GM19324 (cell line): ENCODE measurements at regions not wholly inside any gene's neighbourhood (a gene's known extent, or its start where the extent isn't known, plus 50 kb on each side); places are given as distances from the start of the nearest gene placed in this dataset.
"Not testable (repeated sequence)": the region's sequence is repeated elsewhere in the genome, so short reads cannot be mapped to it uniquely, and the experiment has no call there.

Experiments
- ATAC-seq: cut with Tn5 transposase; IDR thresholded peaks from one replicate; pipeline ENCODE4 v1.9.1; 2021; ENCODE audit warnings: mild to moderate bottlenecking, moderate library complexity; ENCODE audit not compliant: unreplicated experiment, low FRiP score

- ATAC-seq = no peak
Observed at GRCh38 chr7:93750986-93751385, 139.6 kb downstream of the TFPI2 start.

DNA sequence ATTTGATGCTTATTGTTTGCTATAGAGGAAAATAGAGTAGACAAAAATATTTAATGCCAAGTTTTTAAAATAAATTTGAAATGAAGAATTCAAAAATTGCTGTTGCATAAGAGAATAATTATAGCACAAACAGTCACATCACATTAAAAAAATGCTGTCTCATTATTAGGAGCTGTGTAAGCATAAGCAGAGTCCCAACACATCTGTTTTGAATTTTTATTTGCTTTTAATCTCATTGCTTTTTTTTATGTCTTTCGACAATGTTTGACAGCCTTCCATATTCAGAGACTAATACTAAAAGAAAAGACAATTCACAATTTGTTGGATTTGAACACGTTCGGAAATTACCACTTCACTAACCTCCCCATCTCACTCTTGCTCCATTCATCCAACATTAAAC is 143.5 kb downstream of the TFPI2 start:
- ATAC-seq = no peak

DNA sequence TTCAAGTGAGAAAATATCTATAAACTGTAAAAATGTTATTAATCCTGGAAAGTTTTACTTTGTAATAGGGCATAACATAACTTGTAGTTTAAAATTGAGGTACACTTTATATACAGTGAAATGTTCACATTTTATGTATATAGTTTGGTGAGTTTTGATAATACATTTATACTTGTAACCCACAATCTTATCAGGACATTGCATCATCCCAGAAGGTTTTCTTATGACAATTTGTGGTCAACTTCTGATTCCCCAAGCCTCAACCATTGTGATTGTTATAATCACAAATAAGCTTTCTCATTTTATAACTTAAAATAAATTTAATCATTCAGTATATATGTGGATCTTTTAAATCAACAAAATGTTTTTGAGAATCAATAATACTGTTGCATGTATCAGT is 151.1 kb downstream of the TFPI2 start:
- ATAC-seq = no peak

DNA sequence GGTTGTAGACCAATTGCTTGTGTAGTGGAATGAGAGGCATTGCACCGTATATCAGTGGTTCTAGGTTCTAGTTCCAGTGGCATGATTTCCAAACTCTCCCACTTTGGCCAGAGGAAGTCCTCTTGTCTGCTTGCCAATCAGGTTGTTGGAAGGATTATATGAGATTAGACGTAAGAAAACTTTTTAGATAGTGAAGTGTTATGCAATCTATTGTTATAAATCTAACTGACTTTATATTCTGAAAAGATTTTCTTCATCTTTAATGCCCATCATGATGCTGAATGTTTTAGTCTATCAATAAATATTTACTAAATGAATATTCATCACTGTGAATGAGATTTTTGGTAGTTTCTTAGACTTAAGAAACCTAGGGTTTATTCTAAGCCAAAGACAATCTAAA is 152.6 kb downstream of the TFPI2 start:
- ATAC-seq = no peak

DNA sequence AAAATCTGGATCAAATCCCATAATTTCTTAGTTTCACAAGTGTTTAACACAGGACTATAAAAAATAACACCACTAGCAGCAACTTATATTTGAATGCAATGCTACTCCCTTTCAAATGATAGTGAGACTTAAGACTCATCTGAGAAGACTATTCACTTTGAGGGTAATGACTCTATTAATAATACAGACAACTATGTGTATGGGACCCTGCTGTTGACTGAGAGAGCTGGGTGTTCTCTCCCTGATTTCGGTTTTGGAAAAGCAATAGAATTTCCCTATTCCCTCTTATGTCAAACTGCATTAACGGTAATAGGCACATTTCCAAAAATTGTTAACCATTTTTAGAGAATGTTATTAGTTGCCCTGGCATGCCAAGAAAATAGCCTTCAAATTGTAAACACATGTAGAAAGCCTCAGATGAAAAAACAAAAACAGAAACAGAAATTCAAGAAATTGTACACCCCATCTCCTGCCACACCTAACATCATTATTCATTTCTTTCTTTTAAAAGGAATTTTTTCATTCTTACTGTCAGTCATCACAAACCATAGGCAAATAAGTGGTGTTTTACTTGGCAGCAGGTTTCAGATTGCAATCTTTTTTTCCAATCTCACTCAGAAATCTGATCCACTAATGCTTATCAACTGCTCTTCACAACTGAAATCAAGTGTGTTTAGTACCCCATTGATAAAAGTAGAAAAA is 153.7 kb downstream of the TFPI2 start:
- no peak for ATAC-seq

DNA sequence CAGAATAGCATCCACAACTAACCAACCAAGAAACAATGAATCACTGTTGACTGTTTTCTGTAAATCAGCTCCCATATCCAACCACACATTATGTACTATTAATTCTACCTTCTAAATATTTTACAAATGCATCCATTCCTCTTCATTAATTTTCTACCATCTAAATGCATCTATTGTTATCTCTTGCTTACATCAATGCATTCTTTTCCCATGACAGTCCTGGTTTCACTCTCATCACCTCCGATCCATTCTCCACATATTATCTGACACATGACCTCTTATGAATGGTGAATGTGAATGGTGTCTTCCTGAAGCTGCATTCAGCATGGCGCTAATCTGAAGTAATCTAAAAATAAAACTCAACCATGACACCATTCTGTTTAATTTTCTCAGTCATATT is 153.8 kb upstream of the CALCR start:
- no peak for ATAC-seq

DNA sequence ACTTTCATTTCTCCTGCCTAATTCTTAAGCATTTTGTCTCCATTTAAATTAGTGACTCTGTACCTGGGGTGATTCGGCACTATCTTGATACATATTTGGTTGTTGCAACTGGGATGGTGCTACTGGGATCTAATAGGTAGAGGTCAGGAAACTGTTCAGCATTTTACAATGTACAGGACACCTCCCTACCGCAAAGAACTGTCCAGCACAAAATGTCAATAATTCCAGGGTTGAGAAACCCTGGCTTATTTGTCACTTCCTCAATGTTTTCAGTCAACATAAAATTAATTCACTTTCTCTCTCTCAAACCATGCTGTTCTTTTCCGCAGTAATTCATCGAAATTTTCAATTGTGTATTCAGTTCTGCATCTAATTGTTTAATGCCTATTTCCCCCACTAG is 151.4 kb upstream of the CALCR start:
- ATAC-seq = no peak

DNA sequence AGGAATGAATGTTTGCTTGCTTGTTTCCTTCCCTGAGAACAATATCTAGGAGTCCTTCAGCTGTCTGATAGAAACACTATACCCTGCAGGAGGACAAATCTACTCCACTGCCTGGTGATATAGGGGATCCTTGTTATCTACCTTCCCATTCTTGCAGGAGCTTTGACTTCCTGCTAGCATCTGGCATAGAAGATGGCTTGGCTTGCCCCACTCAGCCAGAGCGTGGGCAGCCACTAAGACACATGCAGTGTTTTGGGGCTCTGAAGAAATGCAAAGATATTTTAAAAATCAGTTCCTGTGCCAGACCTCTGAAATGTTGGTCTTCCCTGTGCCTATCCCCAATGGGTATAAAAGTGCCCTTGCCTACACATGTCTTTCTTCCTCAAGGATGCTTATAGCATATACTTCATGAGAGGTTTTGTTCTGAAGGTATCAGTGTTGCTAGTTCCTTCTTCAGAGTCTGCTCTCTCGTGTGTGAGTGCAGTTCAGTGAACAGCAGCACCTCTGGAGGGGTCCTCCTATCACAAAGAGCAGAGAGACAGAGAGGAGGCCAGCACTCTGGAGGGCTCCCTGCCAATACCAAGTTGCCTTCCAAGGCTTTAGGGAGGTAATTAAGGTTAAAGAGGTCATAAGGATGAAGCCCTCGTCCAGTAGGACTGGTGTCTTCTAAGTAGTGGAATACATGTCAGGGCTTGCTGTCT is 149.1 kb upstream of the CALCR start:
- no peak for ATAC-seq

DNA sequence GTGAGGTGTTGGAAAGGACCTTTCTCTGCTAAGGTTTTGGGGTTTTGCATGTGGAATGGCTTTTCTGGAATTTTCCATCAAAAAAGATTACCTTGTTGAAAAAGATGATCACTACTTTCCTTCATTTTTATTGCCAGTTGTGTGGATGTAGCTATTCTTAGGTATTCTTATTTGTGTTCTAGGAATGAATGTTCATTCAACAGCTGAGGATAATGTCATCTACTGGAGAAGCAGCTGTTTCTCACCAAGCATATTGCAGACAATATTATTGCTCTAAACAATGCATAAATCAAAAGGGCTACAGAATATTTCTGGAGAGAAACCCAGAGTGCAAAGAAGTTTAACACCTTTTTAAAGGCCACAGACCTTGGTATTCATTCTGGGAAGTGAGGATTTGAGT is 145.6 kb upstream of the CALCR start:
- ATAC-seq = no peak

DNA sequence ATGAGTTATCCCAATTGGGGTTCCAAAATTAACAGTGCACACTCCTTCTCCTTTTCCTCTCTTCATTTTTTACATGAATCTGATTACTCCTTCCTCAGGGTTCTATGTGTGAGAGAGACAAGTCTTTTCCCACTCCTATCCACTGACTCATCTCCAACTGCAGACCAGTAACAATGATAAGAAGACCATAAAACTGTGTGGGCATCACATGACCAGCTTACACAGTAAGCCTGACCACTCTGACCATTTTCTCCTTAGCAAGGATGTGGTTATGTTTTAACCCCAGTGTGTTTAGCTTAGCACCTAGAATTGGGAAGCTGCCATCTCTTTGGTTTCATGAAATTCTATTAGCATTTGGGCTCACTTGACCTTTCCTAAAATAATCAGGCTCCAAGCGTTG is 145.0 kb upstream of the CALCR start:
- ATAC-seq = no peak

GRCh38 chr7:93717217-93717900 is 142.8 kb upstream of the CALCR start:
- no peak for ATAC-seq

- ATAC-seq = no peak
Observed at GRCh38 chr7:93715234-93715633, 140.7 kb upstream of the CALCR start.

DNA sequence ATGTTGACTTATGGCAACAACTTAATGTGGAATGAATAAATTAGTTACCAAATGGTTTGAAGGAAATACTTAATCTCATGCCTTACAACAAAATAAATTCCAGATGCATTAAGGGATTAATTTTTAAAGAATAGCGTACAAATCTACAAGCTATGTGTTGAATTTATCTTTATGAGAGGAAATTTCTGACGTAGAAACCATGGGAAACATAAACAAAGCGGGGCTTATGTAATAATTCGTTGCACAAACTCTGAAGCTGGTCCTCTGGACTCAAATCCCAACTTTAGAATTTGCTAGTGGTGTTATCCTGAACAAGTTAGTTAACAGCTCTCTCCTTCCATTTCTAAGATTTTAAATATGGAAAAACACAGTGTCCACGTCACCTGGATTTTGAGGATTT is 137.4 kb upstream of the CALCR start:
- ATAC-seq = no peak

DNA sequence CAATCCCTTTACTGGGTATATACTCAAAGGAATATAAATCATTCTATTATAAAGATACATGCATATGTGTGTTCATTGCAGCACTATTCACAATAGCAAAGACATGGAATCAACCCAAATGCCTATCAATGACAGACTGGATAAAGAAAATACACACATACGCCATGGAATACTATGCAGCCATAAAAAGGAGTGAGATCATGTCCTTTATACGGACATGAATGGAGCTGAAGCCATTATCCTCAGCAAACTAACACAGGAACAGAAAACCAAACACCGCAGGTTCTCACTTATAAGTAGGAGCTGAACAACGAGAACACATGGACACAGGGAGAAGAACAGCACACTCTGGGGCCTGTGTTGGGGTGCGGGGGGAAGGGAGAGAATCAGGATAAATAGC is 133.7 kb upstream of the CALCR start:
- ATAC-seq = not testable (repeated sequence)

- no peak for ATAC-seq
Observed at GRCh38 chr7:93707249-93707648, 132.7 kb upstream of the CALCR start.

- not testable (repeated sequence) for ATAC-seq
Observed at GRCh38 chr7:93706162-93706561, 131.6 kb upstream of the CALCR start.

- ATAC-seq = no peak
Observed at GRCh38 chr7:93704217-93704616, 129.7 kb upstream of the CALCR start.

DNA sequence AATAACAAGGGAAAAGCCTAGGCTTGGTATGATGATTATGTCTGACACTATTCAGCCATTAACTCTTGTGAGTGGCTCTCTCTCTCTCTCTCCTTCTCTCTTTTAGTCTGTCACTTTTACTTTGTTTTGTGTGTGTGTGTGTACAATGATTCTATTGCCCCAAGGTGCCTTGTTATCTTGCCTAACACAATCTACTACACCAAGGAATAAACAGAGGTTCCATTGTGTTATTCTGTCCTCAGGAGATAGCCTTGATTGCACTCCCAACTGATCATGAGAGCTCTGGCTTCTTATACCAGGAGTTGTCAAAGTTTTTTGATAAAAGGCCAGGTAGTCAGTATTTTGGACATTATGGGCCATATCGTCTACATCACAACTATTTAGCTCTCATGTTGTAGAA is 123.4 kb upstream of the CALCR start:
- no peak for ATAC-seq

DNA sequence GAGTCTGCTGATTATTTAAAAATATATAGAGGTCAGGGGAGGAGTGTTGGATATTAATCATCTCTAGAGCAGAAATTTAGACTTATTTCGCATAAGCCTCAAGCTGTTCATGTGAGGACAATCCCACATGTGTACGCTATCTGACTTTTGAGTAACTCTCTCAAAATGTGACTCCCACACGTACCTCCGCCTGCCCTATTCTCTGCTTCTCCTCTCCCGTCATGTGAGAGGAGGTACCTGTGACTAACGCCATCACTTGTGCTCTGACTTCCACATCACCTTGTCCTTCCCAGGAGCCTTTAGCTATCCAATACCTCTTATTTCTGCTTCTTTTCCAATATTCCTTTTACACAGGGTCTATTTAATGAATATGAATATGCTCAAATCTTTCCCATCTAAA is 119.3 kb upstream of the CALCR start:
- ATAC-seq = no peak

GRCh38 chr7:93690021-93690420 is 115.5 kb upstream of the CALCR start:
- no peak for ATAC-seq

- ATAC-seq = no peak
Observed at GRCh38 chr7:93678185-93678584, 103.7 kb upstream of the CALCR start.
